AML-193 (cell line): ENCODE measurements at regions not wholly inside any gene's neighbourhood (a gene's known extent, or its start where the extent isn't known, plus 50 kb on each side); places are given as distances from the start of the nearest gene placed in this dataset.

ENCODE experiments used
- DNase-seq, 2 experiments: peaks; one replicate each; lab custom pipeline; 2025; lab: John Stamatoyannopoulos, UW

DNA sequence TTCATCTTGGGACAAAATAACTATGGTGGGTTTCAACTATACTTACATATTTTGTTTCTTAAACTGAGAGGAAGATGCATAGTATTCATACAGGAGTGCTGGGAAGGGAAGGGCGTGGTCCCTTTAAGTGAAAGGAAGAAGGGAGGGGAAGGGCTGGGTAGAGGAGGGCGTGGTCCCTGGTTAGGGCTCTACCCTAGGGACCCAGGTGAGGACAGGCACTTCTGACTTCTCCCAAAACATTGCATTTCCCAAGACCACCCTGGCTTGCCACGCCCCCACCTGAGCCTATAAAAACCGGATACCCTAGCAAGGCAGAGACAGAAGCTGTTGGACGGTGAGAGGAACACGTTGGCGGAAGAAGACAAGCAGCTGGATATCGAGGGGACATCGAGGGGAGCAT lies 157.6 kb upstream of the PLXNA4 start:
- no peak for DNase-seq

DNA sequence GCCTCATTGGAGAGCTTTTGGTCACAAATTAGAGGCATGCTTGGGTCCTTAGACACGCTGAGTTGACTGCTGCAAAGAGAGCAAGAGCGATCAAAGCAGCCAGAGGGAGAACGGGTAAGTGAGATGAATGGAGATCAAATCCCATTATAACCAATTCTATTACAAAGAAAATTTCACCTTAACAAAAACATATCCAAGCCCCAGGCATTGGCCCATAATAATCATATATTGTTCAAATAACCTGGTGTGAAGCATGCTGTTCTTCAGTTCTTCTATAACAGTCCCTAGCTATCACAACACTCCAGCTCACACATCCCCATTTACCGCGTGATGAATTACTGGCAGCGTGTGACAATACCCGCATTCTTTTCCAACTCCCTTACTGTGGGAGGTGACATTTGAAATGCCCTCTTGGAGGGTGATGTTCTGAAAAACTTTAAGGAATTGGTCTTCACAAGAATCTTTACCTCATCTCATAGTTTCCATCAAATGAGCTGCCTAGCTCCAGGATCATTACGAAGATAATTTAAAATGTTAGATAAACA lies 156.1 kb upstream of the PLXNA4 start:
- no peak for DNase-seq

GRCh38 chr7:132730105-132730504 lies 153.8 kb upstream of the PLXNA4 start:
- no peak for DNase-seq

DNA sequence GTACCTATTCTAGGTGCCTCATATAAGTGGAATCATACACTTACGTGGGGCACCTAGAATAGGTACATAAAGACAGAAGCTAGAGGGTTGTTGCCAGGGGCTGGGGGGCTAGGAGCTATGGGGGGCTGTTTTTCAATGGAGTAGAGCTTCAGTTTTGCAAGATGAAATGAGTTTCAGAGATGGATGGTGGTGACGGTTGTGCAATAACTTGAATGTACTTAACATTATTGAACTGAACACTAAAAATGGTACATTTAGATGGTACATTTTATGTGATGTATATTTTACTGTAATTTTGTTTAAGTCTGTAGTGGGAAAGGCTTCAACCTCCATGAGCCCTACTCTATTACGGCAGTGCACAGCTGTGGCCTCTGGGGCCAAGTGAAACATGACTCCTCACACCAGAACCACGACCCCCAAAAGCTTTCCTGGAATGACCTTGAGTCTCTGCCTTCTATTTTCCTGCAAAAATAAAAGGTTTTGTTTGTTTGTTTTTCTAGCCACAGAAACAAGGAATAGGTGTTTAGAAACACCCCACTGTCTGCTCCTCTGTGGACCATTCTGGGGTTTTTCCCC lies 147.3 kb upstream of the PLXNA4 start:
- no peak for DNase-seq

DNA sequence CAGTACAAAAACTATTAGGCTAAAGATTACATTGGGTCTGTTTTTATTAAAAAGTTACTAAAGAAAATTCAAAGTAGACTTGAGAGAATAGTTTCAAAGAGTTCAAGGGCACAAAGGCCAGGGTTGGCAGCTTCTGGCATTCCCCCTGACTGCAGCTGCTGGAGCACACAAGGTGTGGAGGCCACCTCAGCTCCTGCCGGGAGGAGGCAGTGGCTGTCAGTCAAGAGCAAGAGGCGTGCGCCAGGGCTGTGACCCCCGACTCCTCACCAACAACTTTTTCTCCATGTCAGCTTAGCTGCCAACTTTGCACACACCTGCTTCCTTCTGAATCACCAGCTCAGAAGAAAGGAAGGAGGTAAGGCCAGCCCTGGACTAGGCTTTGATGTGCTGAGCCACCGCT lies 144.6 kb upstream of the PLXNA4 start:
- no peak for DNase-seq

DNA sequence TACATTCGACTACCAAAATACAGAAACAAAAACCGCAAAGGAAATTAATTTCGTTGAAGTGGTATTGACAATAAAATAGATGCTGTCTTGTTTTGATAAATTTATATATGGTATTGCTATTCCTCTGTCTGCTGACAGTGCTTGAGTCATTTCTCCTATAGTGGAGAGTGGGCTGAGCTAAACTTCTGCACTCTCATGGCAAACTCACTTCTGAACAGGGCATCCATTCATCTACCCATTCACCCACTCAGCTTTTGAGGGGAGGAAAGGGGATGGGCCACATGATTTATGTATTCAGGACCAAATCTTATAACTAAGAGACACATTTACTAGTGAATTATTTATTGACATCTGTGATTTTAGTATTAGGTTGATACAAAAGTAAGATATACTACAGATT lies 137.6 kb upstream of the PLXNA4 start:
- DNase-seq = no peak

DNA sequence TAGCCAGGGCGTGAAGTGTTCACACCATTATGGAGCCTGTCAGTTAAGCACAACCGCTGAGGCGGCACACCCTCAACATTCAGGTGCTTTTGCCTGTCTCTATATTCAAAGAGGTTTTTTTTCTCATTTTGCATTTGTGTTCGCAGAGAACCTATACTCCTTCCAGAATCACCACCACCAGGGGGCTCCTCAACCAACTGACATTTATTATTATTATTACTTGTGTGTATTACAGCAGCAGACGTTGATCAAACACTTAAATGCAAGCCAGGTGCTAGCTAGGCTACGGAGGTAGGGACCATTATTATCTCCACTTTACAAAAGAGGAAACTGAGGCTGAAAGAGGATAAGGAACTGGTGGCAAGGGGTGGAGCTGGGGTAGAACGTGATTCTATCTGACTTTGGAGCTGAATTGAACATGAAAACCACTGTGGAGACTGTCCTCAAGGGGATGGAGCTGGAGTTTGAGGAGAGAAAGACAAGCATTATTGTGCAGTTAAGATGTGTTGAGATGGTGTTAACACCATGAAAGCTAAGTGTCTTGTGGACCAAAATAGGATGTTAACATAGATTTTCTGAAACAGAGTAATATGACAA lies 133.8 kb upstream of the PLXNA4 start:
- DNase-seq = no peak

- no peak for DNase-seq
These were observed 132.2 kb upstream of the PLXNA4 start for GRCh38 chr7:132708470-132708869.

- DNase-seq = peak in 1 of 2 experiments; percentile 19
These were observed 128.9 kb upstream of the PLXNA4 start for GRCh38 chr7:132705146-132705545.

GRCh38 chr7:132703742-132704141 lies 127.5 kb upstream of the PLXNA4 start:
- DNase-seq = no peak

GRCh38 chr7:132697003-132697402 lies 120.7 kb upstream of the PLXNA4 start:
- no peak for DNase-seq

DNA sequence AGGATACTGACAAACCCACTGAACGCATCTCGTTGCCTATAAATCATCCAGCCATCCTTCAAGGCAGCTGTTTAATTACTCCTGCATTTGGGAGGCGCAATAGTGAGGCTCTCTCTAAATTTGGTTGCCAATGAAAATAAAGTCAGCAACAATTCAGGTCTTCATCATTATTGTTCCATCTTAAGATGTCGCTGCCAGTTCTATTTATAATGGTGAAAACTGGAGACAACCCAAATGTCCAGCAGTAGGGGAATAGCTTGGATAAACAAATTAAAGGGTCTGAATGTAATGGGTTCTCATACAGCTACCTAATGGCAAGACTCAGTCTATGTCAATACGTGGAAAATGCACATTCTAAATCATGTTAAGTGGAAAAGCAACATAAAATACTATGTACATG lies 120.1 kb upstream of the PLXNA4 start:
- DNase-seq = no peak

DNA sequence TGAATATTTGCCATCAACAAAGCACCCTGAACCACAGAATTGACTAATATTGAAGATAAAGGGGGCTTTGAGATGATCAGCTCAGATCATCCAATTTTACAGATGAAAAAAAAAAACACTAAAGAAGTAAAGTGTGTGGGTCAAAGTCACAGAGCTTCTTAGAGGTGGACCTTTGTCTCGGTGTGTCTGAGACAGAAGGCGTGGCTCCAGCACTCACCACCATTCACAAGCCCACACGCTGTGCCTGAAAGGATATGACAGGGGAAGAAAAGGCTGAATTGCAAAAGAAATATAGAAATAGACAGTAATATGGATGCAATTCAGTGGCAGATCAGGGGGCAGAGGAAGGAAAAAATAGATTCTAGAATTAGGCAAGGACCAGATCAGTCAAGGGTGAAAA lies 114.9 kb upstream of the PLXNA4 start:
- DNase-seq = no peak

DNA sequence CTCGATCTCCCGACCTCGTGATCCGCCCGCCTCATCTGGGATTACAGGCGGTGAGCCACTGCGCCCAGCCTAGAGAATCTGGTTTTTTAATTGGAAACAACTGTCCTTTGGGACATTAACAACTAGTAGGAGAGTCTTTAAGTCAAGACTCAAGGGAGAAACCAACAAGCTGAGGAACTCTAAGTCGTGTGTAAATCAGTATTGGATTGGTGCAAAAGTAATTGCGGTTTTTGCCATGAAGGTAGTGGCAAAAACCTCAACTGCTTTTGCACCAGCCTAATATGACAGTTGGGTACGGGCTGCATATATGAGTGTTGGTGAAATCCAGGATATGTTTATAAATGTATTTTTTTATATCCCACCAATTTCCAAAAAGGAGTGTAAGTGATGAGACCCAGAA lies 113.9 kb upstream of the PLXNA4 start:
- DNase-seq = no peak

- no peak for DNase-seq
These were observed 111.7 kb upstream of the PLXNA4 start for GRCh38 chr7:132687981-132688383.

DNA sequence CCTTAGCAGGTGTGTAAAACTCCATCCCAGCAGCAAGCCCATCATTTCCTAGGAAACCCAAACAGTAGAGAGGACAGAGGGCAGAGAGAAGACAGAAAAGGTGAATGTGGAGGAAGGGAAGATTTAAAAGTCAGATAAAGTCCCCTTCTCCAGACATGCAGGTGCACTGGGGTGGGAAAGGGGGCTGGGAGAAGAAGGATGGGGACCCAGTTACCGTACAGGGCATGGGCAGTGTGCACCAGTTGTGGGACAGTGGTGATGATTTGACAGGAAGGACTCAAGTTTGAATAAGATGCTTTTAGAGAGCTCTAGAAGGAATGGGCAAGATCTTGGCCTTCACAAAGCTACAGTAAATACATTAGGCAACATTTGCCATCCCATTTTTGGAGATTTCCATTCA lies 110.7 kb upstream of the PLXNA4 start:
- DNase-seq = no peak

GRCh38 chr7:132685277-132685676 lies 109.0 kb upstream of the PLXNA4 start:
- no peak for DNase-seq

DNA sequence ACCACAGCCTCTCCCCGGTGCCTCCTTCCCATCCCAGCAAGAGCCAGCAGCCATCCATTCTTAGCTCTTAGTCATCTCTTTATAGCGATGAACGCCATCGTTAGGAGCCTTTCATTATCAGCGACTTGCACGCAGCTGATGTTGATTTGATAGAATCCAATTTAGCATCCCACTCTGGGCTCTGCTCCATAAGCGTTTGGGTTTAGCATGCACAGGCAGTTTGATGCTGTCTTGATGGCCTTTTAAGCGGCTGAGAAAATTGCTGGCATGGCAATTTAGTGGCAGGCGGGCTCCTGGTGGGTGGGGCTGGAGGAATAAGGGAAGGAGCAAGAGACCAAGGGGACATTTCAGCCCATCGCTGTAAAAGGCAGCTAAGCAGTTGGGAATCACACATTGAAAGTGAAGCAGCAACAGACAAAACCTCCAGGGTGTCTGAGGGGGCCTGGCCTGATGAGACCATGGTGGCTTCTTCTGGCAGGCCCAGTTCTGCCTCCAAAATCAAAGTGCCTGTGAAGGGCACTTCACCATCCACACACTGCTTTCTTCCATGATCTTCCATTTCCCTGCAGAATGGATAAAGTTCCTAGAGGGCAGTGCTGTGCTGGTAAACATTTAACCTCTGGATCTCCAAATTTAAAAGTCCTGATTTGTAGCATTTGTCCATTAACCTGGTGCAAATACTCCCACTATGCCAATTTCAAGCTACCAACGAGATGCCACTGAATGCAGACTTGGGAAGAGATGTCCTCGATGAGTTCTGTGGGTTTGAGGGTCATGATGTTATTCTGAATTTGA lies 107.8 kb upstream of the PLXNA4 start:
- no peak for DNase-seq

DNA sequence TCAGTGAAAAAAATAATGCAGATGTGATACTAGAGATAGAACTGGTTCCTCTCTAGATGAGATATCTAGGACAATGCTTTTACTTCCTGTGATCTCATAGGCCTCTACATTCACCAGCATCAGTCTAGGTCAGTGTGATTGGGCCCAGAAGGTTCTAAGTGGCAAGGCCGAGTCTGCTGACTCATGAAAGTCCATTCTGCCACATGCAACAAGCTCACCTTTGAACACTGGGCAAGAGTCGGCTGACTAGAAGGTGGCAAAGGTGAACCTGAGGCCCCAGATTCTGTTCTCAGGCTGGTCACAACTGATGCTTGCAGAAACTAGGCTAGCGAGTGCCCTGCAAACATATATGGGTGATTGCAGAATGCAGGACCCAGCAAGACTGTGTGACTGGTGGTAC lies 105.7 kb upstream of the PLXNA4 start:
- DNase-seq = no peak

GRCh38 chr7:132680590-132680989 lies 104.3 kb upstream of the PLXNA4 start:
- DNase-seq = no peak

DNA sequence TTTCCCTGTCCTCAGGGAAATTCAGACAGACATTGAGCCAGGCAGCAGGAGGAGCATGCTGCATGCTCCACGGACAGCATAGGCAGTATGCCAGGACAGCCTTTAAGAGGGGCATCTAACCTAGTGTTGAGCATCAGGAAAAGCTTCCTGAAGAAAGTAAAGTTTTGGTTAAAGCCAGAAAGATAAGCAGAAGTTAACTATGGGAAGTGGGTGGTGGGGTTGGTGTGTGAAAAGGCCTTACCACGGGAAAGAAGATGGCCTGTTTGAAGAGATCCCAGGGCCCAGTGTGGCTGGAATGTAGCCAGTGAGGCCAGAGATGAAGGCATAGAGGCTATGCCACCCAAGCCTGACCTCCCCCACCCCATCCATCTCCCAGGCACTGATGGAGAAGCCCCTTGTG lies 102.4 kb upstream of the PLXNA4 start:
- DNase-seq = no peak

DNA sequence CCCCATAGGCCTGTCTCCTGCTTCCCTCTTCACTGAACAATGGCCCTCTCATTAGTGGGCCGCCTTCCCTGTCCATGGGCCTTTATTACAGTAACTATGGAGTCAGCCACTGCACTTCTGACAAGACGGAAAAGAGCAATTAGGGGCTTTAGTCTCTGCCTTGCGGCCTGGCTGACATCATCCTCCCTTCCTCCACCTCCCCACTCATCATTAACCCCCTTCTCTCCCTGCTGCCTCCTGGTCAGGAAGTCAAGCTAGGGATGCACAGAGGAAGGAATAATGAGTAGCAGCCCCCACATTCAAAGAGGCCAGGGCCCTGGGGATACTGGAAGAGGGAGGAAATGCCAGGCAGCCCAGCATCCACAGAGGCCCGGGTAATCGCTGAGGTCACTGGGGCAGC lies 101.6 kb upstream of the PLXNA4 start:
- no peak for DNase-seq
